GM12878 (cell line): ENCODE measurements at regions not wholly inside any gene's neighbourhood (a gene's known extent, or its start where the extent isn't known, plus 50 kb on each side); places are given as distances from the start of the nearest gene placed in this dataset.

Source experiments
- ATAC-seq: fragments of 200-7000 bp; cut with Tn5 transposase; 3 replicates; pipeline ENCODE4 v1.9.1; 2020; ENCODE audit warnings: mild to moderate bottlenecking, moderate library complexity
- BruUV-seq: library from RNA; stranded (reverse); fragments of 400-500 nt; replicated peaks from 2 replicates; lab custom pipeline; 2021; lab: Mats Ljungman, UMichigan
- CTCF ChIA-PET: fragments of 300-600 bp; sonication (Branson Sonifier 250); formaldehyde crosslinking; extraction: SDS; loops from one replicate; lab custom pipeline; 2021; ENCODE audit warnings: inconsistent platforms; lab: Yijun Ruan, JAX
- POLR2A ChIA-PET: fragments of 350-600 bp; formaldehyde crosslinking; extraction: SDS; loops from one replicate; lab custom pipeline; 2021; ENCODE audit warnings: inconsistent platforms; lab: Charles Lee
- RAD21 ChIA-PET: fragments of 300-600 bp; sonication (Branson Sonifier 250); formaldehyde crosslinking; loops from one replicate; lab custom pipeline; 2023; ENCODE audit warnings: antibody characterized with exemption; ENCODE audit not compliant: unreplicated experiment; lab: Charles Lee
- SMC1A ChIA-PET: fragments of 300-600 bp; sonication (Branson Sonifier 250); formaldehyde crosslinking; loops from one replicate; lab custom pipeline; 2023; ENCODE audit not compliant: unreplicated experiment, uncharacterized antibody; lab: Charles Lee
- DNase-seq: peaks from one replicate; pipeline ENCODE4 v3.0.0-alpha.2; 2011; ENCODE audit warnings: low read depth, low spot score
- FAIRE-seq: peaks from 3 replicates; lab custom pipeline; 2011; peaks lifted over from hg19 to GRCh38; lab: Jason Lieb, UNC
- H2AFZ ChIP-seq: 2 replicates; pipeline ENCODE4 v1.6.0; 2011; ENCODE audit warnings: low read depth, low read length, control low read depth; ENCODE audit not compliant: control insufficient read depth
- H3K27ac ChIP-seq: 2 replicates; pipeline ENCODE4 v1.5.1; 2011; ENCODE audit warnings: control low read depth; ENCODE audit not compliant: control insufficient read depth, insufficient read depth
- H3K27me3 ChIP-seq, 2 experiments: replicated peaks in 1 of 2; 2 replicates each; pipeline versions ENCODE4 v1.6.0 to v1.6.1; 2011; ENCODE audit warnings: low read length in 1 of 2; ENCODE audit not compliant: control insufficient read depth in 2 of 2, insufficient read depth in 2 of 2
- H3K36me3 ChIP-seq, 2 experiments: 2 replicates each; pipeline ENCODE4 v1.5.1; 2011; ENCODE audit warnings: low read length in 1 of 2; ENCODE audit not compliant: control insufficient read depth in 2 of 2, insufficient read depth in 2 of 2
- H3K4me1 ChIP-seq: 2 replicates; pipeline ENCODE4 v1.6.1; 2011; ENCODE audit warnings: mild to moderate bottlenecking, low read length, moderate library complexity, mixed read lengths; ENCODE audit not compliant: control insufficient read depth, insufficient read depth
- H3K4me2 ChIP-seq: 2 replicates; pipeline ENCODE4 v1.6.0; 2011; ENCODE audit warnings: control low read depth; ENCODE audit not compliant: control insufficient read depth, insufficient read depth
- H3K4me3 ChIP-seq: fragments of 200-600 bp; sonication (generic); 2 replicates; pipeline ENCODE4 v1.5.1; 2016
- H3K79me2 ChIP-seq: 2 replicates; pipeline ENCODE4 v1.6.0; 2011; ENCODE audit warnings: low read length; ENCODE audit not compliant: control insufficient read depth, insufficient read depth
- H3K9ac ChIP-seq: 2 replicates; pipeline ENCODE4 v1.8.0; 2011; ENCODE audit warnings: low read length, control low read depth, mixed read lengths; ENCODE audit not compliant: control insufficient read depth, insufficient read depth
- H3K9me3 ChIP-seq: replicated peaks from 3 replicates; pipeline ENCODE4 v1.5.1; 2011; ENCODE audit warnings: mild to moderate bottlenecking, low read length; ENCODE audit not compliant: control insufficient read depth, insufficient read depth
- H4K20me1 ChIP-seq: 2 replicates; pipeline ENCODE4 v1.6.0; 2011; ENCODE audit not compliant: control insufficient read depth, insufficient read depth
- ATF7 ChIP-seq: fragments of 450-650 bp; IDR thresholded peaks from 2 replicates; pipeline ENCODE4 v1.6.1; 2016; ENCODE audit warnings: low read depth, mild to moderate bottlenecking
- DPF2 ChIP-seq: fragments of 450-650 bp; IDR thresholded peaks from 2 replicates; pipeline ENCODE4 v1.6.1; 2017; ENCODE audit warnings: mild to moderate bottlenecking
- EZH2 ChIP-seq: IDR thresholded peaks from 2 replicates; pipeline ENCODE4 v1.6.1; 2012; ENCODE audit warnings: low read depth, mild to moderate bottlenecking, control low read depth, inconsistent platforms, low read length, borderline replicate concordance; ENCODE audit not compliant: control insufficient read depth
- FOXM1 ChIP-seq: IDR thresholded peaks from 2 replicates; pipeline ENCODE4 v1.6.1; 2012; ENCODE audit warnings: low read depth, mild to moderate bottlenecking, inconsistent platforms, low read length, moderate library complexity
- IKZF2 ChIP-seq, 2 experiments: fragments of 450-650 bp; IDR thresholded peaks; 2 replicates each; pipeline ENCODE4 v1.6.1; 2017; ENCODE audit warnings: mild to moderate bottlenecking in 2 of 2, moderate library complexity in 2 of 2
- JUND ChIP-seq: IDR thresholded peaks from 2 replicates; pipeline ENCODE4 v1.6.1; 2012; ENCODE audit warnings: low read depth, mild to moderate bottlenecking, low read length, improper control_type of control experiment, moderate library complexity
- NBN ChIP-seq: fragments of 450-650 bp; IDR thresholded peaks from 2 replicates; pipeline ENCODE4 v1.6.1; 2016
- WRNIP1 ChIP-seq: IDR thresholded peaks from 2 replicates; pipeline ENCODE4 v1.6.1; 2011; ENCODE audit warnings: low read depth, low read length, improper control_type of control experiment, borderline replicate concordance
- ZSCAN29 ChIP-seq: fragments of 450-650 bp; IDR thresholded peaks from 2 replicates; pipeline ENCODE4 v1.6.1; 2017; ENCODE audit warnings: mild to moderate bottlenecking, moderate library complexity
- WGBS: methylation state at CpG from one replicate; pipeline ENCODE4 v1.1.6; 2016; ENCODE audit warnings: low lambda C conversion rate; ENCODE audit not compliant: insufficient replicate concordance, insufficient coverage; ENCODE audit errors: missing lambda C conversion rate; 5-methylcytosine and 5-hydroxymethylcytosine counted together
- in situ Hi-C: fragments of 300-500 bp; cut with MboI; formaldehyde crosslinking; loops from 9 replicates; pipeline ENCODE4 v1.14.3; 2018; ENCODE audit warnings: mixed read lengths
- intact Hi-C: fragments of 100-400 bp; cut with micrococcal nuclease; formaldehyde crosslinking; loops from one replicate; pipeline ENCODE4 v1.14.2; 2022; ENCODE audit not compliant: unreplicated experiment
- TF ChIP-seq, protein P1 (sequence below): IDR thresholded peaks from 2 replicates; pipeline ENCODE4 v1.6.1; 2011; ENCODE audit warnings: low read depth, low read length, improper control_type of control experiment, borderline replicate concordance
- TF ChIP-seq, protein P2 (sequence below): fragments of 150-350 bp; IDR thresholded peaks from 2 replicates; pipeline ENCODE4 v1.6.1; 2014; ENCODE audit warnings: mild to moderate bottlenecking, low read depth, low read length
- TF ChIP-seq, protein P3 (sequence below): IDR thresholded peaks from 2 replicates; pipeline ENCODE4 v1.6.1; 2012; ENCODE audit warnings: low read depth, low read length, improper control_type of control experiment
- TF ChIP-seq, protein P4 (sequence below): IDR thresholded peaks from 2 replicates; pipeline ENCODE4 v1.6.1; 2011; ENCODE audit warnings: borderline replicate concordance, low read depth, mild to moderate bottlenecking, moderate library complexity, low read length; ENCODE audit not compliant: insufficient read depth, poor library complexity, severe bottlenecking
- TF ChIP-seq, protein P5 (sequence below): IDR thresholded peaks from 2 replicates; pipeline ENCODE4 v1.6.1; 2012; ENCODE audit warnings: low read depth, low read length, improper control_type of control experiment
- TF ChIP-seq, protein P6 (sequence below): fragments of 450-650 bp; formaldehyde crosslinking; IDR thresholded peaks from 2 replicates; pipeline ENCODE4 v1.4.0; 2020; ENCODE audit warnings: mild to moderate bottlenecking, moderate library complexity

DNA sequence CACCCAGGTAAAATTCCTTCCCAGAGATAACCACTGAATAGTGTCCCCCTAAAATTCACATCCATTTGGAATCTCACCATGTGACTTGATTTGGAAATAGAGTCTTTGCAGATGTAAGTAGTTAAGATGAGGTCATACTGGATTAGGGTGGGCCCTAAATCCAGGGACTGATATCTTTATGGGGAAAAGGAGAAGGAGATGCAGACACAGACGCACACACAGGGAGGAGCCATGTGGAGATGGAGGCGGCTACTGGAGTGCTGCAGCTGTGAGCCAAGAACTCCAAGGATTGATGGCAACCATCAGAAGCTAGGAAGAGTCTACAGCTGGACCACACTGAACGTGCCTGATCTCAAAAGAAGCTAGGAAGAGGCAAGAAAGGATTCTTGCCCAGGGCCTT is 96.6 kb upstream of the SRD5A3 start (continued):
- TF ChIP-seq, protein P1, sequence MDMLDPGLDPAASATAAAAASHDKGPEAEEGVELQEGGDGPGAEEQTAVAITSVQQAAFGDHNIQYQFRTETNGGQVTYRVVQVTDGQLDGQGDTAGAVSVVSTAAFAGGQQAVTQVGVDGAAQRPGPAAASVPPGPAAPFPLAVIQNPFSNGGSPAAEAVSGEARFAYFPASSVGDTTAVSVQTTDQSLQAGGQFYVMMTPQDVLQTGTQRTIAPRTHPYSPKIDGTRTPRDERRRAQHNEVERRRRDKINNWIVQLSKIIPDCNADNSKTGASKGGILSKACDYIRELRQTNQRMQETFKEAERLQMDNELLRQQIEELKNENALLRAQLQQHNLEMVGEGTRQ = no peak
- no peak for TF ChIP-seq FOXM1

DNA sequence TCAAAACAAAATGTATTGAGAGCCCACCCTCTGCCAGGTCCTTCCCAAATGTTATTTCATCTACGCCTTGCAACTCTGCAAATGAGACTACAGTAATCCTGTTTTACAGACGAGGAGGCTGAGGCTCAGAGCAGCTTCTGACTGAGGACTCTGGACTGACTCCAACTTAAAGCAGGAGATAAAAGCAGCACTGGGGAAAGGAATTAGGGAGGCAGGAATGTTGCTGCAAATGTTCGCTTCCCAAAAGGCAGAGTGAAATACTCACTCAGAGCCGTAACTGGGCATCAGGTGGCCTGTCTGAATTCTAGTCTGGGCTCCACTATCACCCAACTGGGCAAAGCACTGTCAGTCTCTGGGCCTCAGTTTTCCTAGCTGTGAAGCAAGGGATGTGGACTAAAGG is 94.7 kb upstream of the SRD5A3 start:
- Histone ChIP-seq H3K9ac (no peak overlapping the region), H3K4me3 (no peak overlapping the region), H4K20me1 (no peaks in the 10 kb centered on the region), H3K9me3 (no peaks in the 10 kb centered on the region), H3K79me2 (no peaks in the 10 kb centered on the region), H3K4me1 (no peaks in the 10 kb centered on the region), H3K27me3 (no peaks in the 10 kb centered on the region), H3K36me3 (no peaks in the 10 kb centered on the region), H3K4me2 (no peak overlapping the region), H3K27ac (no peak overlapping the region), H2AFZ (no peak overlapping the region)
- in situ Hi-C loops = no loop called here
- FAIRE-seq (no peak), DNase-seq (no peak), ATAC-seq (no peak)
- BruUV-seq = no TSS peak
- CTCF ChIA-PET = no interaction called here
- intact Hi-C loops = no loop called here
- SMC1A ChIA-PET = interaction anchor here (0.7 to 0.9 kb wide), 2 partner anchors 9 to 479 kb away, joined by 3 to 4 read pairs; no protein-coding TSS in a partner anchor
- RAD21 ChIA-PET = no interaction called here
- POLR2A ChIA-PET = no interaction called here
- WGBS = 11% methylated on average over 4 of the region's 4 CpGs
- TF ChIP-seq, protein P2, sequence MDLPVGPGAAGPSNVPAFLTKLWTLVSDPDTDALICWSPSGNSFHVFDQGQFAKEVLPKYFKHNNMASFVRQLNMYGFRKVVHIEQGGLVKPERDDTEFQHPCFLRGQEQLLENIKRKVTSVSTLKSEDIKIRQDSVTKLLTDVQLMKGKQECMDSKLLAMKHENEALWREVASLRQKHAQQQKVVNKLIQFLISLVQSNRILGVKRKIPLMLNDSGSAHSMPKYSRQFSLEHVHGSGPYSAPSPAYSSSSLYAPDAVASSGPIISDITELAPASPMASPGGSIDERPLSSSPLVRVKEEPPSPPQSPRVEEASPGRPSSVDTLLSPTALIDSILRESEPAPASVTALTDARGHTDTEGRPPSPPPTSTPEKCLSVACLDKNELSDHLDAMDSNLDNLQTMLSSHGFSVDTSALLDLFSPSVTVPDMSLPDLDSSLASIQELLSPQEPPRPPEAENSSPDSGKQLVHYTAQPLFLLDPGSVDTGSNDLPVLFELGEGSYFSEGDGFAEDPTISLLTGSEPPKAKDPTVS = no peak
- TF ChIP-seq NBN (no peak), IKZF2 (IDR thresholded peaks at IDR 0.05) (no peak), WRNIP1 (no peak), DPF2 (no peak), ZSCAN29 (no peak), JUND (no peak), ATF7 (no peak), EZH2 (no peak)
- TF ChIP-seq, protein P3, sequence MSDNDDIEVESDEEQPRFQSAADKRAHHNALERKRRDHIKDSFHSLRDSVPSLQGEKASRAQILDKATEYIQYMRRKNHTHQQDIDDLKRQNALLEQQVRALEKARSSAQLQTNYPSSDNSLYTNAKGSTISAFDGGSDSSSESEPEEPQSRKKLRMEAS = no peak
- TF ChIP-seq, protein P4, sequence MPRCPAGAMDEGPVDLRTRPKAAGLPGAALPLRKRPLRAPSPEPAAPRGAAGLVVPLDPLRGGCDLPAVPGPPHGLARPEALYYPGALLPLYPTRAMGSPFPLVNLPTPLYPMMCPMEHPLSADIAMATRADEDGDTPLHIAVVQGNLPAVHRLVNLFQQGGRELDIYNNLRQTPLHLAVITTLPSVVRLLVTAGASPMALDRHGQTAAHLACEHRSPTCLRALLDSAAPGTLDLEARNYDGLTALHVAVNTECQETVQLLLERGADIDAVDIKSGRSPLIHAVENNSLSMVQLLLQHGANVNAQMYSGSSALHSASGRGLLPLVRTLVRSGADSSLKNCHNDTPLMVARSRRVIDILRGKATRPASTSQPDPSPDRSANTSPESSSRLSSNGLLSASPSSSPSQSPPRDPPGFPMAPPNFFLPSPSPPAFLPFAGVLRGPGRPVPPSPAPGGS = no peak
- TF ChIP-seq, protein P5, sequence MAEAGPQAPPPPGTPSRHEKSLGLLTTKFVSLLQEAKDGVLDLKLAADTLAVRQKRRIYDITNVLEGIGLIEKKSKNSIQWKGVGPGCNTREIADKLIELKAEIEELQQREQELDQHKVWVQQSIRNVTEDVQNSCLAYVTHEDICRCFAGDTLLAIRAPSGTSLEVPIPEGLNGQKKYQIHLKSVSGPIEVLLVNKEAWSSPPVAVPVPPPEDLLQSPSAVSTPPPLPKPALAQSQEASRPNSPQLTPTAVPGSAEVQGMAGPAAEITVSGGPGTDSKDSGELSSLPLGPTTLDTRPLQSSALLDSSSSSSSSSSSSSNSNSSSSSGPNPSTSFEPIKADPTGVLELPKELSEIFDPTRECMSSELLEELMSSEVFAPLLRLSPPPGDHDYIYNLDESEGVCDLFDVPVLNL = no peak
- TF ChIP-seq, protein P6, sequence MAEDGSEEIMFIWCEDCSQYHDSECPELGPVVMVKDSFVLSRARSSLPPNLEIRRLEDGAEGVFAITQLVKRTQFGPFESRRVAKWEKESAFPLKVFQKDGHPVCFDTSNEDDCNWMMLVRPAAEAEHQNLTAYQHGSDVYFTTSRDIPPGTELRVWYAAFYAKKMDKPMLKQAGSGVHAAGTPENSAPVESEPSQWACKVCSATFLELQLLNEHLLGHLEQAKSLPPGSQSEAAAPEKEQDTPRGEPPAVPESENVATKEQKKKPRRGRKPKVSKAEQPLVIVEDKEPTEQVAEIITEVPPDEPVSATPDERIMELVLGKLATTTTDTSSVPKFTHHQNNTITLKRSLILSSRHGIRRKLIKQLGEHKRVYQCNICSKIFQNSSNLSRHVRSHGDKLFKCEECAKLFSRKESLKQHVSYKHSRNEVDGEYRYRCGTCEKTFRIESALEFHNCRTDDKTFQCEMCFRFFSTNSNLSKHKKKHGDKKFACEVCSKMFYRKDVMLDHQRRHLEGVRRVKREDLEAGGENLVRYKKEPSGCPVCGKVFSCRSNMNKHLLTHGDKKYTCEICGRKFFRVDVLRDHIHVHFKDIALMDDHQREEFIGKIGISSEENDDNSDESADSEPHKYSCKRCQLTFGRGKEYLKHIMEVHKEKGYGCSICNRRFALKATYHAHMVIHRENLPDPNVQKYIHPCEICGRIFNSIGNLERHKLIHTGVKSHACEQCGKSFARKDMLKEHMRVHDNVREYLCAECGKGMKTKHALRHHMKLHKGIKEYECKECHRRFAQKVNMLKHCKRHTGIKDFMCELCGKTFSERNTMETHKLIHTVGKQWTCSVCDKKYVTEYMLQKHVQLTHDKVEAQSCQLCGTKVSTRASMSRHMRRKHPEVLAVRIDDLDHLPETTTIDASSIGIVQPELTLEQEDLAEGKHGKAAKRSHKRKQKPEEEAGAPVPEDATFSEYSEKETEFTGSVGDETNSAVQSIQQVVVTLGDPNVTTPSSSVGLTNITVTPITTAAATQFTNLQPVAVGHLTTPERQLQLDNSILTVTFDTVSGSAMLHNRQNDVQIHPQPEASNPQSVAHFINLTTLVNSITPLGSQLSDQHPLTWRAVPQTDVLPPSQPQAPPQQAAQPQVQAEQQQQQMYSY (CRISPR knock-in tag) = no peak
